A549 (cell line): ENCODE measurements at regions not wholly inside any gene's neighbourhood (a gene's known extent, or its start where the extent isn't known, plus 50 kb on each side); places are given as distances from the start of the nearest gene placed in this dataset.

Experiments
- ATAC-seq, 2 experiments: fragments of 200-7000 bp in 1 of 2; fragments of >200 bp in 1 of 2; cut with Nextera tagmentation in 1 of 2; cut with Tn5 transposase in 1 of 2; 3 replicates each; pipeline versions ENCODE4 v1.8.0 to v1.9.1; 2018 to 2020; ENCODE audit warnings: mild to moderate bottlenecking in 1 of 2, moderate library complexity in 1 of 2
- CTCF ChIA-PET: fragments of 300-600 bp; sonication (Branson Sonifier 250); formaldehyde crosslinking; extraction: SDS; loops from one replicate; lab custom pipeline; 2021; ENCODE audit warnings: antibody characterized with exemption, inconsistent platforms; lab: Yijun Ruan, JAX
- POLR2A ChIA-PET: fragments of 350-600 bp; formaldehyde crosslinking; extraction: SDS; loops from one replicate; lab custom pipeline; 2021; ENCODE audit warnings: antibody characterized with exemption, inconsistent platforms; lab: Yijun Ruan, JAX
- DNase-seq, 2 experiments: peaks; one replicate each; pipeline versions ENCODE4 v3.0.0 to v3.0.0-alpha.2; 2011 to 2016; ENCODE audit warnings: low read depth in 1 of 2, low spot score in 1 of 2
- FAIRE-seq: peaks from 2 replicates; lab custom pipeline; 2011; peaks lifted over from hg19 to GRCh38; lab: Jason Lieb, UNC
- H3K27ac ChIP-seq, 2 experiments: fragments of >200 bp; sonication (Bioruptor Twin); formaldehyde crosslinking; 3 replicates each; pipeline ENCODE4 v1.5.1; 2016 to 2017
- H3K4me1 ChIP-seq: fragments of >200 bp; sonication (Bioruptor Twin); formaldehyde crosslinking; 3 replicates; pipeline ENCODE4 v1.6.1; 2016
- H3K4me2 ChIP-seq: fragments of >200 bp; sonication (Bioruptor Twin); formaldehyde crosslinking; 3 replicates; pipeline ENCODE4 v1.6.1; 2016
- H3K4me3 ChIP-seq: fragments of >200 bp; sonication (Bioruptor Twin); formaldehyde crosslinking; 3 replicates; pipeline ENCODE4 v1.5.1; 2016
- H3K9me3 ChIP-seq: fragments of >200 bp; sonication (Bioruptor Twin); formaldehyde crosslinking; 3 replicates; pipeline ENCODE4 v1.6.1; 2016
- CHD2 ChIP-seq: fragments of 150-350 bp; IDR thresholded peaks from 2 replicates; pipeline ENCODE4 v1.6.1; 2014; ENCODE audit warnings: low read length; ENCODE audit not compliant: partially characterized antibody
- CHD4 ChIP-seq: fragments of 200-600 bp; sonication (generic); IDR thresholded peaks from 2 replicates; pipeline ENCODE4 v1.6.1; 2016; ENCODE audit warnings: antibody characterized with exemption, mild to moderate bottlenecking, borderline replicate concordance
- FOSB ChIP-seq: fragments of 250-450 bp; sonication (Bioruptor Pico); IDR thresholded peaks from 2 replicates; pipeline ENCODE4 v1.5.0; 2020; ENCODE audit warnings: mild to moderate bottlenecking, moderate library complexity
- FOXS1 ChIP-seq: fragments of 250-450 bp; sonication (Bioruptor Pico); IDR thresholded peaks from 2 replicates; pipeline ENCODE4 v1.5.0; 2020; ENCODE audit warnings: mild to moderate bottlenecking, moderate library complexity
- HDAC2 ChIP-seq: fragments of 200-600 bp; sonication (generic); IDR thresholded peaks from 2 replicates; pipeline ENCODE4 v1.6.1; 2016
- KDM1A ChIP-seq: fragments of 200-600 bp; sonication (generic); IDR thresholded peaks from 2 replicates; pipeline ENCODE4 v1.6.1; 2016; ENCODE audit warnings: low read depth, mild to moderate bottlenecking
- MYC ChIP-seq: IDR thresholded peaks from 2 replicates; pipeline ENCODE4 v1.6.1; 2012; ENCODE audit warnings: mild to moderate bottlenecking, inconsistent platforms, low read length, improper control_type of control experiment, borderline replicate concordance
- NPAS2 ChIP-seq: fragments of 250-450 bp; sonication (Bioruptor Pico); IDR thresholded peaks from 2 replicates; pipeline ENCODE4 v1.8.0; 2022; ENCODE audit warnings: mild to moderate bottlenecking, moderate library complexity, borderline replicate concordance
- NR3C1 ChIP-seq: fragments of >200 bp; sonication (Bioruptor Twin); formaldehyde crosslinking; IDR thresholded peaks from 3 replicates; pipeline ENCODE4 v1.6.1; 2017
- PHF8 ChIP-seq: fragments of 200-600 bp; sonication (generic); IDR thresholded peaks from 2 replicates; pipeline ENCODE4 v1.6.1; 2016; ENCODE audit warnings: low read depth, mild to moderate bottlenecking, antibody characterized with exemption, moderate library complexity, borderline replicate concordance
- RAD21 ChIP-seq, 2 experiments: fragments of >200 bp in 1 of 2; sonication (Bioruptor Twin) in 1 of 2; formaldehyde crosslinking in 1 of 2; IDR thresholded peaks in 1 of 2; conservative IDR thresholded peaks in 1 of 2; 2 replicates in 1 of 2; 3 replicates in 1 of 2; pipeline ENCODE4 v1.6.1; 2012 to 2018; ENCODE audit warnings: inconsistent platforms in 1 of 2
- RARB ChIP-seq: fragments of 250-450 bp; sonication (Bioruptor Pico); IDR thresholded peaks from 2 replicates; pipeline ENCODE4 v1.8.0; 2021; ENCODE audit warnings: mild to moderate bottlenecking, moderate library complexity
- RNF2 ChIP-seq: fragments of 200-600 bp; sonication (generic); IDR thresholded peaks from 2 replicates; pipeline ENCODE4 v1.6.1; 2016; ENCODE audit warnings: low read depth, mild to moderate bottlenecking, antibody characterized with exemption, moderate library complexity, borderline replicate concordance
- SREBF2 ChIP-seq: fragments of 450-650 bp; IDR thresholded peaks from 2 replicates; pipeline ENCODE4 v1.6.1; 2014; ENCODE audit warnings: mild to moderate bottlenecking, moderate library complexity
- TFCP2L1 ChIP-seq: fragments of 250-450 bp; sonication (Bioruptor Pico); IDR thresholded peaks from 2 replicates; pipeline ENCODE4 v1.5.0; 2021; ENCODE audit warnings: mild to moderate bottlenecking
- TP53 ChIP-seq: fragments of 250-450 bp; sonication (Bioruptor Pico); IDR thresholded peaks from 2 replicates; pipeline ENCODE4 v1.5.0; 2021; ENCODE audit warnings: mild to moderate bottlenecking, moderate library complexity
- ZFP36 ChIP-seq: fragments of 450-650 bp; IDR thresholded peaks from 2 replicates; pipeline ENCODE4 v1.6.1; 2014; ENCODE audit warnings: borderline replicate concordance; ENCODE audit not compliant: partially characterized antibody
- WGBS: methylation state at CpG from one replicate; pipeline ENCODE4 v1.1.6; 2017; ENCODE audit errors: missing lambda C conversion rate; 5-methylcytosine and 5-hydroxymethylcytosine counted together
- TF ChIP-seq, protein P1 (sequence below): fragments of 250-450 bp; sonication (Bioruptor Pico); IDR thresholded peaks from 2 replicates; pipeline ENCODE4 v1.5.0; 2021; ENCODE audit warnings: mild to moderate bottlenecking, moderate library complexity, borderline replicate concordance
- TF ChIP-seq, protein P2 (sequence below): fragments of 450-650 bp; IDR thresholded peaks from 2 replicates; pipeline ENCODE4 v1.6.1; 2014; ENCODE audit warnings: antibody characterized with exemption
- TF ChIP-seq, protein P3 (sequence below): fragments of 150-350 bp; IDR thresholded peaks from 2 replicates; pipeline ENCODE4 v1.6.1; 2014; ENCODE audit warnings: low read depth, mild to moderate bottlenecking, low read length
- TF ChIP-seq, protein P4 (sequence below): fragments of 250-450 bp; sonication (Bioruptor Pico); IDR thresholded peaks from 2 replicates; pipeline ENCODE4 v1.5.0; 2020; ENCODE audit warnings: low read depth, mild to moderate bottlenecking, moderate library complexity

DNA sequence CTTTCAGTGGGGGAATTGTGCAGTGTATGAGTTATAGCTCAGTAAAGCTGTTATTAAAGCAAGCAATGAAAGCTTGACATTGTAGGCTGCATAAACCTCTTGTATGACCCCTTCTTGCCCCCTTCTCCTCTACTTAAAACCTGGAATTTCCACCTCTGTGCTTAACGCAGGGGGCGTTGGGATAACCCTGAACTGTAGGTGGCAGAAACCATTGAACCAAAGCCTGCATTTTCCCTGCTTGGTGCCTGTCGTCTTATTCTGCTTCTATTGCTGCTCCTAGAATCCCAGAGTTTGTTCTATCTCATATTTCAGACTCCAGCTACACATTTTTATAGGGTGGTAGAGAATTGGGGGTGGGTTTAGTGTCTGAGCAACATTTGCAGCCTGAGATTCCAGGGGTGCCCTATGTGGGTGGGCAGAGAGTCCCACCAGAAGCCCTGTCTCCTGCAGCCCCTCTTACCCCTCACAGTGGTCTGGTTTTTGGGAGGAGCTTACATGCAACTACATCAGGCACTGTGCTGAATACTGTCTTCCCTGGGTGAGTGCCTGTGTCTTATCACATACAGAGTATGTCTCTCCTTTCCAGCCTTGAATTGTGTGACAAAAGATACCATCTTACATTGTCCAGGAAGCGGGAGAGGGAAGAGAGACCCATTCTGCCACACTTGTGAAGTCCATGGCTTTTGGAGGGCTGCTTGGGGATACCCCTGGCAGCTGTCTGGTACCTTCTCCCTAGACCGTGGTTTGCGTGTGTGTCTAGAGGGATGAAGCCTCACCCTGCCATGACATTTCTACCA is 407.7 kb upstream of the EEF2KMT start:
- H3K4me1 ChIP-seq = no peaks in the 10 kb centered on the region
- H3K4me2 ChIP-seq = no peak overlapping the region
- 3% methylated on average over 6 of the region's 6 CpGs for WGBS
- no peak overlapping the region for H3K4me3 ChIP-seq
- H3K9me3 ChIP-seq = no peaks in the 10 kb centered on the region
- ATAC-seq (no peak), DNase-seq (no peak), FAIRE-seq (no peak)
- TF ChIP-seq, protein P1, sequence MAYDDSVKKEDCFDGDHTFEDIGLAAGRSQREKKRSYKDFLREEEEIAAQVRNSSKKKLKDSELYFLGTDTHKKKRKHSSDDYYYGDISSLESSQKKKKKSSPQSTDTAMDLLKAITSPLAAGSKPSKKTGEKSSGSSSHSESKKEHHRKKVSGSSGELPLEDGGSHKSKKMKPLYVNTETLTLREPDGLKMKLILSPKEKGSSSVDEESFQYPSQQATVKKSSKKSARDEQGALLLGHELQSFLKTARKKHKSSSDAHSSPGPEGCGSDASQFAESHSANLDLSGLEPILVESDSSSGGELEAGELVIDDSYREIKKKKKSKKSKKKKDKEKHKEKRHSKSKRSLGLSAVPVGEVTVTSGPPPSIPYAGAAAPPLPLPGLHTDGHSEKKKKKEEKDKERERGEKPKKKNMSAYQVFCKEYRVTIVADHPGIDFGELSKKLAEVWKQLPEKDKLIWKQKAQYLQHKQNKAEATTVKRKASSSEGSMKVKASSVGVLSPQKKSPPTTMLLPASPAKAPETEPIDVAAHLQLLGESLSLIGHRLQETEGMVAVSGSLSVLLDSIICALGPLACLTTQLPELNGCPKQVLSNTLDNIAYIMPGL = no peak
- TF ChIP-seq ZFP36 (no peak), RNF2 (no peak)
- TF ChIP-seq, protein P2, sequence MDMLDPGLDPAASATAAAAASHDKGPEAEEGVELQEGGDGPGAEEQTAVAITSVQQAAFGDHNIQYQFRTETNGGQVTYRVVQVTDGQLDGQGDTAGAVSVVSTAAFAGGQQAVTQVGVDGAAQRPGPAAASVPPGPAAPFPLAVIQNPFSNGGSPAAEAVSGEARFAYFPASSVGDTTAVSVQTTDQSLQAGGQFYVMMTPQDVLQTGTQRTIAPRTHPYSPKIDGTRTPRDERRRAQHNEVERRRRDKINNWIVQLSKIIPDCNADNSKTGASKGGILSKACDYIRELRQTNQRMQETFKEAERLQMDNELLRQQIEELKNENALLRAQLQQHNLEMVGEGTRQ = no peak
- no peak overlapping the region for H3K27ac ChIP-seq
- ChIA-PET POLR2A (no interaction called here), CTCF (interaction anchor here (1.3 kb wide), 1 partner anchor 9 kb away, joined by 4 read pairs; no protein-coding TSS in a partner anchor)

DNA sequence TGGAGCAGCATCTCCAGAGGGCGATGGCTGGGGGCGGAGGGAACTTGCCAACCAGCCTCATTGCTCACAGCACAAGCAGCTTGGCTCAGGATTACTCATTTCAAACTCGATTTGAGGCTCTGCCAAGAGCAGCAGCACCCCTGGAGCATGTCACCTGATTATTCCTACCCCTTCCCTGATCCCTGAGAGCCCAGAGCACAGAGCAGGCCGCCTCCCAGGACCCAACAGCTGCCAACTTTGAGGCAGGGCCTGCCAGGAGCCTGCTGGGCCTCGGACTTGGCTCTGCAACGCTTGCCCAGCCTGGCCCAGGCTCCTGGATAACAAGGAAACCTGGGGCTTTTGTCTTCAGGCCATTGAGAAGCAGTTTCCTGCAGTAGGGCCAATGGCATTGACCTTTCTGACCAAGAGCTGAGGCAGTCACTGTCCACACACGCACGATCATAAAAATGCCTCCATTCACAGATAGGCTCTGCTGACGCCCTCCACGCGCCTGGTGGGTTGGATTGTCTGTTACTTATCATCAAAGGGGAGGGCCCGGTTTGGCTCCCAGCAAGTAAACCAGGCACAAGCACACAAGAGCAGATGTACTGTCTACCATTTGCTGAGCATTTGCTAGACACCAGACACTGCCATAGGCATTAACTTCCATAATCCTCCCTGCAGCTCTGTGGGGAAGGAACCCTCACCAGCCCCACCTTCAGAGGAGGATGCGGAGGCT is 406.6 kb upstream of the EEF2KMT start:
- Histone ChIP-seq H3K4me3 (no peak overlapping the region), H3K9me3 (no peaks in the 10 kb centered on the region), H3K4me1 (no peaks in the 10 kb centered on the region), H3K27ac (no peak overlapping the region), H3K4me2 (no peak overlapping the region)
- WGBS = 25% methylated on average over 13 of the region's 13 CpGs
- ATAC-seq = no peak
- no peak for TF ChIP-seq RAD21 (conservative IDR thresholded peaks at IDR 0.05 in 1 of 2, IDR thresholded peaks at IDR 0.05 in 1 of 2)
- no peak for TF ChIP-seq CHD2
- TF ChIP-seq, protein P3, sequence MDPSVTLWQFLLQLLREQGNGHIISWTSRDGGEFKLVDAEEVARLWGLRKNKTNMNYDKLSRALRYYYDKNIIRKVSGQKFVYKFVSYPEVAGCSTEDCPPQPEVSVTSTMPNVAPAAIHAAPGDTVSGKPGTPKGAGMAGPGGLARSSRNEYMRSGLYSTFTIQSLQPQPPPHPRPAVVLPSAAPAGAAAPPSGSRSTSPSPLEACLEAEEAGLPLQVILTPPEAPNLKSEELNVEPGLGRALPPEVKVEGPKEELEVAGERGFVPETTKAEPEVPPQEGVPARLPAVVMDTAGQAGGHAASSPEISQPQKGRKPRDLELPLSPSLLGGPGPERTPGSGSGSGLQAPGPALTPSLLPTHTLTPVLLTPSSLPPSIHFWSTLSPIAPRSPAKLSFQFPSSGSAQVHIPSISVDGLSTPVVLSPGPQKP = no peak
- TF ChIP-seq, protein P4, sequence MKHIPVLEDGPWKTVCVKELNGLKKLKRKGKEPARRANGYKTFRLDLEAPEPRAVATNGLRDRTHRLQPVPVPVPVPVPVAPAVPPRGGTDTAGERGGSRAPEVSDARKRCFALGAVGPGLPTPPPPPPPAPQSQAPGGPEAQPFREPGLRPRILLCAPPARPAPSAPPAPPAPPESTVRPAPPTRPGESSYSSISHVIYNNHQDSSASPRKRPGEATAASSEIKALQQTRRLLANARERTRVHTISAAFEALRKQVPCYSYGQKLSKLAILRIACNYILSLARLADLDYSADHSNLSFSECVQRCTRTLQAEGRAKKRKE (CRISPR knock-in tag) = no peak
- no peak for TF ChIP-seq HDAC2
- no peak for TF ChIP-seq NPAS2 (CRISPR knock-in tag)
- TF ChIP-seq FOXS1 (CRISPR knock-in tag) = no peak
- no peak for TF ChIP-seq TP53 (CRISPR knock-in tag)
- TF ChIP-seq RARB (CRISPR knock-in tag) = no peak
- TF ChIP-seq MYC = no peak
- no peak for TF ChIP-seq TFCP2L1 (CRISPR knock-in tag)
- TF ChIP-seq FOSB (CRISPR knock-in tag) = no peak
- TF ChIP-seq PHF8 = no peak
- no peak for TF ChIP-seq KDM1A
- TF ChIP-seq CHD4 = no peak
- no peak for TF ChIP-seq SREBF2
- no peak for TF ChIP-seq NR3C1
- FAIRE-seq = no peak
- ChIA-PET POLR2A (no interaction called here), CTCF (interaction anchor here (0.6 to 1.9 kb wide), 2 partner anchors 112 to 329 kb away, joined by 4 to 10 read pairs; no protein-coding TSS in a partner anchor)
- DNase-seq = no peak
